Keratinocyte (primary cell): ENCODE measurements at regions not wholly inside any gene's neighbourhood (a gene's known extent, or its start where the extent isn't known, plus 50 kb on each side); places are given as distances from the start of the nearest gene placed in this dataset.

Experiments used
- EZH2 ChIP-seq: IDR thresholded peaks from one replicate; pipeline ENCODE4 v1.6.1; 2012; ENCODE audit warnings: inconsistent platforms, mild to moderate bottlenecking, low read length, moderate library complexity
- TF ChIP-seq, protein P1 (sequence below), 3 experiments: IDR thresholded peaks in 1 of 3; conservative IDR thresholded peaks in 1 of 3; optimal IDR thresholded peaks in 1 of 3; 2 replicates in 2 of 3; 3 replicates in 1 of 3; pipeline versions ENCODE3 to v1.5.1; 2011; ENCODE audit warnings: low read length in 3 of 3, mild to moderate bottlenecking in 3 of 3, moderate library complexity in 2 of 3, control low read depth in 1 of 3, inconsistent platforms in 1 of 3; ENCODE audit not compliant: insufficient read depth in 2 of 3; ENCODE audit errors: extremely low read depth in 1 of 3

DNA sequence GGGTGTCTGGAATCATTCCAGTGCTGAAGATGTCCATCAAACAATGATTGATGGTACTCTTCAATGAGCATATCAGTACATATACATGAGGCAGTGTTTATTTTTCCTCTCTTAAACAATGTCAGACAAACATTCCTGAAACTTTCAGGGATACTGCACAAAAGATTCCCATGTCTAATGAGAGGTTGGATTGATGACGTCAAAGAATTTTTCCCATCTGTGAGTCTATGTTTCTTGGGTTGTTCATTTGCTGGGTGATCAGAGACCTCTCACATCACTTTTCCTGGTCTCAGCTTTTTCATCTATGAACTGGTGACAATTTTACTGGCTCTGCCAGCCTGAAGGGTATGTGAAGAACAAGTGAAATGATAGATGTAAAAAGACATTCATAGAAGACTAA, 325.5 kb downstream of the EN1 start:
- TF ChIP-seq, protein P1, sequence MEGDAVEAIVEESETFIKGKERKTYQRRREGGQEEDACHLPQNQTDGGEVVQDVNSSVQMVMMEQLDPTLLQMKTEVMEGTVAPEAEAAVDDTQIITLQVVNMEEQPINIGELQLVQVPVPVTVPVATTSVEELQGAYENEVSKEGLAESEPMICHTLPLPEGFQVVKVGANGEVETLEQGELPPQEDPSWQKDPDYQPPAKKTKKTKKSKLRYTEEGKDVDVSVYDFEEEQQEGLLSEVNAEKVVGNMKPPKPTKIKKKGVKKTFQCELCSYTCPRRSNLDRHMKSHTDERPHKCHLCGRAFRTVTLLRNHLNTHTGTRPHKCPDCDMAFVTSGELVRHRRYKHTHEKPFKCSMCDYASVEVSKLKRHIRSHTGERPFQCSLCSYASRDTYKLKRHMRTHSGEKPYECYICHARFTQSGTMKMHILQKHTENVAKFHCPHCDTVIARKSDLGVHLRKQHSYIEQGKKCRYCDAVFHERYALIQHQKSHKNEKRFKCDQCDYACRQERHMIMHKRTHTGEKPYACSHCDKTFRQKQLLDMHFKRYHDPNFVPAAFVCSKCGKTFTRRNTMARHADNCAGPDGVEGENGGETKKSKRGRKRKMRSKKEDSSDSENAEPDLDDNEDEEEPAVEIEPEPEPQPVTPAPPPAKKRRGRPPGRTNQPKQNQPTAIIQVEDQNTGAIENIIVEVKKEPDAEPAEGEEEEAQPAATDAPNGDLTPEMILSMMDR (optimal IDR thresholded peaks at IDR 0.05 in 1 of 3, IDR thresholded peaks at IDR 0.05 in 1 of 3, conservative IDR thresholded peaks at IDR 0.05 in 1 of 3; ENCODE audit: extremely low read depth in 1 of 3, insufficient read depth in 2 of 3, low read length in 3 of 3): no peak
- TF ChIP-seq EZH2: no peak
